SK-N-SH treated with all-trans-retinoic acid at 6 μM for 48 hours (cell line): ENCODE measurements at regions not wholly inside any gene's neighbourhood (a gene's known extent, or its start where the extent isn't known, plus 50 kb on each side); places are given as distances from the start of the nearest gene placed in this dataset.

Experiments
- ATAC-seq: fragments of 200-7000 bp; cut with Tn5 transposase; 3 replicates; pipeline ENCODE4 v1.9.1; 2020; ENCODE audit warnings: mild to moderate bottlenecking, moderate library complexity
- ARNTL ChIP-seq: fragments of 450-650 bp; formaldehyde crosslinking; IDR thresholded peaks from 2 replicates; pipeline ENCODE4 v1.5.0; 2020; ENCODE audit warnings: low read depth, mild to moderate bottlenecking, moderate library complexity, borderline replicate concordance
- BACH2 ChIP-seq: fragments of 250-450 bp; sonication (Bioruptor Pico); IDR thresholded peaks from 2 replicates; pipeline ENCODE4 v1.9.0; 2021; ENCODE audit warnings: mild to moderate bottlenecking, borderline replicate concordance
- CREB5 ChIP-seq: fragments of 250-450 bp; sonication (Bioruptor Pico); IDR thresholded peaks from 2 replicates; pipeline ENCODE4 v1.5.1; 2020; ENCODE audit warnings: low read depth, mild to moderate bottlenecking, moderate library complexity
- CSDC2 ChIP-seq: fragments of 250-450 bp; sonication (Bioruptor Pico); IDR thresholded peaks from 2 replicates; pipeline ENCODE4 v1.5.0; 2020; ENCODE audit warnings: mild to moderate bottlenecking, moderate library complexity
- ESRRG ChIP-seq: fragments of 250-450 bp; sonication (Bioruptor Pico); IDR thresholded peaks from 2 replicates; pipeline ENCODE4 v1.6.1; 2021; ENCODE audit warnings: mild to moderate bottlenecking
- GLIS3 ChIP-seq: fragments of 250-450 bp; sonication (Bioruptor Pico); IDR thresholded peaks from 2 replicates; pipeline ENCODE4 v1.5.0; 2020; ENCODE audit warnings: mild to moderate bottlenecking, moderate library complexity
- OSR1 ChIP-seq: fragments of 250-450 bp; sonication (Bioruptor Pico); IDR thresholded peaks from 2 replicates; pipeline ENCODE4 v1.8.0; 2022; ENCODE audit warnings: moderate library complexity, mild to moderate bottlenecking, inconsistent platforms
- PPARA ChIP-seq: fragments of 250-450 bp; sonication (Bioruptor Pico); IDR thresholded peaks from 2 replicates; pipeline ENCODE4 v1.5.0; 2020; ENCODE audit warnings: mild to moderate bottlenecking, borderline replicate concordance
- RARB ChIP-seq: fragments of 250-450 bp; sonication (Bioruptor Pico); IDR thresholded peaks from 2 replicates; pipeline ENCODE4 v1.8.0; 2021; ENCODE audit warnings: mild to moderate bottlenecking, moderate library complexity
- SNAI2 ChIP-seq: fragments of 250-450 bp; sonication (Bioruptor Pico); IDR thresholded peaks from 2 replicates; pipeline ENCODE4 v1.5.0; 2020; ENCODE audit warnings: mild to moderate bottlenecking, moderate library complexity
- TCF4 ChIP-seq: fragments of 250-450 bp; sonication (Bioruptor Pico); IDR thresholded peaks from 2 replicates; pipeline ENCODE4 v1.8.0; 2021; ENCODE audit warnings: mild to moderate bottlenecking, moderate library complexity, borderline replicate concordance
- TOX ChIP-seq: fragments of 250-450 bp; sonication (Bioruptor Pico); IDR thresholded peaks from 2 replicates; pipeline ENCODE4 v1.8.0; 2021; ENCODE audit warnings: mild to moderate bottlenecking, moderate library complexity, borderline replicate concordance
- ZC3H10 ChIP-seq: fragments of 250-450 bp; sonication (Bioruptor Pico); IDR thresholded peaks from 2 replicates; pipeline ENCODE4 v1.5.1; 2021; ENCODE audit warnings: mild to moderate bottlenecking, moderate library complexity
- ZFP3 ChIP-seq: fragments of 250-450 bp; sonication (Bioruptor Pico); IDR thresholded peaks from 2 replicates; pipeline ENCODE4 v1.5.0; 2020; ENCODE audit warnings: mild to moderate bottlenecking, moderate library complexity
- ZFP30 ChIP-seq: fragments of 450-650 bp; formaldehyde crosslinking; IDR thresholded peaks from 2 replicates; pipeline ENCODE4 v1.5.0; 2022; ENCODE audit warnings: mild to moderate bottlenecking, moderate library complexity
- ZNF70 ChIP-seq: fragments of 450-650 bp; formaldehyde crosslinking; IDR thresholded peaks from 2 replicates; pipeline ENCODE4 v1.5.0; 2020; ENCODE audit warnings: mild to moderate bottlenecking, moderate library complexity
- ZNF8 ChIP-seq: fragments of 450-650 bp; formaldehyde crosslinking; IDR thresholded peaks from 2 replicates; pipeline ENCODE4 v1.5.0; 2020; ENCODE audit warnings: mild to moderate bottlenecking, moderate library complexity
- TF ChIP-seq, protein P1 (sequence below): fragments of 250-450 bp; sonication (Bioruptor Pico); IDR thresholded peaks from 2 replicates; pipeline ENCODE4 v1.8.0; 2020; ENCODE audit warnings: mild to moderate bottlenecking, moderate library complexity, borderline replicate concordance
- TF ChIP-seq, protein P2 (sequence below): fragments of 250-450 bp; sonication (Bioruptor Pico); IDR thresholded peaks from 2 replicates; pipeline ENCODE4 v1.8.0; 2021; ENCODE audit warnings: low read depth, mild to moderate bottlenecking, moderate library complexity, borderline replicate concordance
- TF ChIP-seq, protein P3 (sequence below): fragments of 250-450 bp; sonication (Bioruptor Pico); IDR thresholded peaks from 2 replicates; pipeline ENCODE4 v1.5.1; 2021; ENCODE audit warnings: mild to moderate bottlenecking, moderate library complexity

DNA sequence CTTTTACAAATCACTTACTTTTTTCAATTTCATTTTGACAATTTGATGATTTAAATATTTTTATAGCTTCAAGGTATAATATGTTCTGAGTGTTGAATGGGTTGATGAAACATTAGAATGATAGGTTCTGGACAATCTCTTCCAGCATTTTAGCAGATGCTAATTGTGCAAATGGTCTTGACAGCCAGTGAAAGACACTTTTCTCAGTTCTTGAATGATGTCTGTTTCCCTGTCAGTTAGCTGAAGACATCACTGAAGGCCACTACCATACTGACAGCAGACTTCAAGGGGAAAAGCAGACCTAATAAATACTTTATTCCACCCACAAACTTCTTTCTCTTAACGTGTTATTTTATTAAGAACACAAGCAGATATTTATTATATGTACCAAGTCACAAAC is 498.6 kb downstream of the GRXCR1 start:
- no peak for ATAC-seq
- TF ChIP-seq SNAI2 (CRISPR knock-in tag) (no peak), ZNF8 (no peak), ZFP3 (CRISPR knock-in tag) (no peak), ZNF70 (CRISPR knock-in tag) (no peak), TOX (no peak), ZFP30 (CRISPR knock-in tag) (no peak), GLIS3 (CRISPR knock-in tag) (no peak), BACH2 (CRISPR knock-in tag) (no peak), CREB5 (CRISPR knock-in tag) (no peak), OSR1 (CRISPR knock-in tag) (no peak), PPARA (CRISPR knock-in tag) (no peak), CSDC2 (CRISPR knock-in tag) (no peak), RARB (no peak), ZC3H10 (no peak)
- TF ChIP-seq, protein P1, sequence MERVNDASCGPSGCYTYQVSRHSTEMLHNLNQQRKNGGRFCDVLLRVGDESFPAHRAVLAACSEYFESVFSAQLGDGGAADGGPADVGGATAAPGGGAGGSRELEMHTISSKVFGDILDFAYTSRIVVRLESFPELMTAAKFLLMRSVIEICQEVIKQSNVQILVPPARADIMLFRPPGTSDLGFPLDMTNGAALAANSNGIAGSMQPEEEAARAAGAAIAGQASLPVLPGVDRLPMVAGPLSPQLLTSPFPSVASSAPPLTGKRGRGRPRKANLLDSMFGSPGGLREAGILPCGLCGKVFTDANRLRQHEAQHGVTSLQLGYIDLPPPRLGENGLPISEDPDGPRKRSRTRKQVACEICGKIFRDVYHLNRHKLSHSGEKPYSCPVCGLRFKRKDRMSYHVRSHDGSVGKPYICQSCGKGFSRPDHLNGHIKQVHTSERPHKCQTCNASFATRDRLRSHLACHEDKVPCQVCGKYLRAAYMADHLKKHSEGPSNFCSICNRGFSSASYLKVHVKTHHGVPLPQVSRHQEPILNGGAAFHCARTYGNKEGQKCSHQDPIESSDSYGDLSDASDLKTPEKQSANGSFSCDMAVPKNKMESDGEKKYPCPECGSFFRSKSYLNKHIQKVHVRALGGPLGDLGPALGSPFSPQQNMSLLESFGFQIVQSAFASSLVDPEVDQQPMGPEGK (CRISPR knock-in tag) = no peak
- TF ChIP-seq, protein P2, sequence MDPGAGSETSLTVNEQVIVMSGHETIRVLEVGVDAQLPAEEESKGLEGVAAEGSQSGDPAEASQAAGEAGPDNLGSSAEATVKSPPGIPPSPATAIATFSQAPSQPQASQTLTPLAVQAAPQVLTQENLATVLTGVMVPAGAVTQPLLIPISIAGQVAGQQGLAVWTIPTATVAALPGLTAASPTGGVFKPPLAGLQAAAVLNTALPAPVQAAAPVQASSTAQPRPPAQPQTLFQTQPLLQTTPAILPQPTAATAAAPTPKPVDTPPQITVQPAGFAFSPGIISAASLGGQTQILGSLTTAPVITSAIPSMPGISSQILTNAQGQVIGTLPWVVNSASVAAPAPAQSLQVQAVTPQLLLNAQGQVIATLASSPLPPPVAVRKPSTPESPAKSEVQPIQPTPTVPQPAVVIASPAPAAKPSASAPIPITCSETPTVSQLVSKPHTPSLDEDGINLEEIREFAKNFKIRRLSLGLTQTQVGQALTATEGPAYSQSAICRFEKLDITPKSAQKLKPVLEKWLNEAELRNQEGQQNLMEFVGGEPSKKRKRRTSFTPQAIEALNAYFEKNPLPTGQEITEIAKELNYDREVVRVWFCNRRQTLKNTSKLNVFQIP (CRISPR knock-in tag) = no peak
- TF ChIP-seq, protein P3, sequence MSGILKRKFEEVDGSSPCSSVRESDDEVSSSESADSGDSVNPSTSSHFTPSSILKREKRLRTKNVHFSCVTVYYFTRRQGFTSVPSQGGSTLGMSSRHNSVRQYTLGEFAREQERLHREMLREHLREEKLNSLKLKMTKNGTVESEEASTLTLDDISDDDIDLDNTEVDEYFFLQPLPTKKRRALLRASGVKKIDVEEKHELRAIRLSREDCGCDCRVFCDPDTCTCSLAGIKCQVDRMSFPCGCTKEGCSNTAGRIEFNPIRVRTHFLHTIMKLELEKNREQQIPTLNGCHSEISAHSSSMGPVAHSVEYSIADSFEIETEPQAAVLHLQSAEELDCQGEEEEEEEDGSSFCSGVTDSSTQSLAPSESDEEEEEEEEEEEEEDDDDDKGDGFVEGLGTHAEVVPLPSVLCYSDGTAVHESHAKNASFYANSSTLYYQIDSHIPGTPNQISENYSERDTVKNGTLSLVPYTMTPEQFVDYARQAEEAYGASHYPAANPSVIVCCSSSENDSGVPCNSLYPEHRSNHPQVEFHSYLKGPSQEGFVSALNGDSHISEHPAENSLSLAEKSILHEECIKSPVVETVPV = no peak

- TF ChIP-seq, protein P3 = no peak
- TF ChIP-seq ZFP3 (CRISPR knock-in tag) = no peak
- no peak for TF ChIP-seq CREB5 (CRISPR knock-in tag)
- no peak for TF ChIP-seq ZFP30 (CRISPR knock-in tag)
- TF ChIP-seq TOX = no peak
- TF ChIP-seq BACH2 (CRISPR knock-in tag) = no peak
- no peak for TF ChIP-seq TCF4
- TF ChIP-seq, protein P1 (CRISPR knock-in tag) = no peak
- TF ChIP-seq, all 23 proteins: peak for 0
- ATAC-seq = no peak
Measured at GRCh38 chr4:43394976-43395375, 502.5 kb downstream of the GRXCR1 start.

DNA sequence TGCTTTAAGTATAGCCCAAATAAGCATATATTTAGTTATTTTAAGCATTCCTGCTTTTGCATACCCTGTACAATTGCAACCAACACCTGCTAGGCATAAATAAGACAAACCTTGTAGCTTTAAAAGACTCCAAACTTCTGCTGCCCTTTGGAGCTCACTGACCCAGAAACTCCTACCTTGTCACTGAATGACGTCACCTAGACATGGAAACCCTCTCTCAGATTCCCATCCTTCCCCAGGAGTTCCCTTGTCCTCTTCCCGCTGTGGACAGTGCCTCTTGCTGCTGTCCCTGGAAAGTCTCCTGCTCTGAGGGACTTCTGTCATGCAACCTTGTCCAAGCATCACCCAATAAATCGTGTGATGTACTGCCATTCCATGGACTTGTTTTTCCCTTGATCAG is 507.2 kb downstream of the GRXCR1 start:
- ATAC-seq = no peak
- TF ChIP-seq, protein P3 = no peak
- TF ChIP-seq CSDC2 (CRISPR knock-in tag) (no peak), CREB5 (CRISPR knock-in tag) (no peak), OSR1 (CRISPR knock-in tag) (no peak), TCF4 (no peak), SNAI2 (CRISPR knock-in tag) (no peak), RARB (no peak), ZFP3 (CRISPR knock-in tag) (no peak), ARNTL (CRISPR knock-in tag) (no peak), ZFP30 (CRISPR knock-in tag) (no peak), ESRRG (CRISPR knock-in tag) (no peak)
- TF ChIP-seq, protein P2 (CRISPR knock-in tag) = no peak
